Liver (tissue), 8 donors: ENCODE measurements at regions not wholly inside any gene's neighbourhood (a gene's known extent, or its start where the extent isn't known, plus 50 kb on each side); places are given as distances from the start of the nearest gene placed in this dataset.

ENCODE experiments used
- DNase-seq: peaks from one replicate; pipeline ENCODE4 v3.0.0-alpha.2; 2017; ENCODE audit warnings: low spot score
- H3K27ac ChIP-seq, 2 donors: one replicate each; pipeline ENCODE4 v1.7.0; 2013; ENCODE audit warnings: inconsistent platforms in 2 of 2, low read length in 2 of 2, control low read depth in 1 of 2, low read depth in 1 of 2, mild to moderate bottlenecking in 1 of 2
- H3K27me3 ChIP-seq, 4 donors: one replicate each; pipeline versions ENCODE4 v1.6.1 to v1.7.0; 2013; ENCODE audit warnings: low read length in 3 of 4, inconsistent platforms in 1 of 4, mild to moderate bottlenecking in 1 of 4, moderate library complexity in 1 of 4; ENCODE audit not compliant: control insufficient read depth in 4 of 4, insufficient read depth in 4 of 4
- H3K36me3 ChIP-seq, 4 donors: one replicate each; pipeline versions ENCODE4 v1.6.1 to v1.7.0; 2013; ENCODE audit warnings: low read length in 3 of 4, mild to moderate bottlenecking in 3 of 4, low read depth in 1 of 4, moderate library complexity in 1 of 4; ENCODE audit not compliant: control insufficient read depth in 4 of 4, insufficient read depth in 3 of 4
- H3K4me1 ChIP-seq, 4 donors: one replicate each; pipeline versions ENCODE4 v1.6.1 to v1.7.0; 2013; ENCODE audit warnings: low read length in 3 of 4, mild to moderate bottlenecking in 3 of 4, moderate library complexity in 1 of 4; ENCODE audit not compliant: control insufficient read depth in 4 of 4, insufficient read depth in 4 of 4
- H3K4me3 ChIP-seq, 3 donors: one replicate each; pipeline versions ENCODE4 v1.6.1 to v1.7.0; 2013; ENCODE audit warnings: low read length in 3 of 3, control low read depth in 1 of 3, low read depth in 1 of 3, mild to moderate bottlenecking in 1 of 3
- H3K9ac ChIP-seq, 2 donors: one replicate each; pipeline ENCODE4 v1.7.0; 2013; ENCODE audit warnings: low read length in 2 of 2, mild to moderate bottlenecking in 2 of 2, moderate library complexity in 2 of 2, control low read depth in 1 of 2, low read depth in 1 of 2
- H3K9me3 ChIP-seq, 4 donors: one replicate each; pipeline versions ENCODE4 v1.6.1 to v1.7.0; 2013; ENCODE audit warnings: low read length in 3 of 4; ENCODE audit not compliant: control insufficient read depth in 4 of 4
- EGR1 ChIP-seq, 2 donors: IDR thresholded peaks; 2 replicates each; pipeline ENCODE4 v1.6.1; 2016 to 2018; ENCODE audit warnings: antibody characterized with exemption in 2 of 2, low read depth in 2 of 2
- FOXA1 ChIP-seq: IDR thresholded peaks from 2 replicates; pipeline ENCODE4 v1.6.1; 2016; ENCODE audit warnings: antibody characterized with exemption
- FOXA2 ChIP-seq: IDR thresholded peaks from 2 replicates; pipeline ENCODE4 v1.6.1; 2016; ENCODE audit warnings: antibody characterized with exemption
- GABPA ChIP-seq, 2 donors: IDR thresholded peaks in 1 of 2; conservative IDR thresholded peaks in 1 of 2; 2 replicates each; pipeline ENCODE4 v1.6.1; 2016; ENCODE audit warnings: antibody characterized with exemption in 2 of 2, mild to moderate bottlenecking in 1 of 2, moderate library complexity in 1 of 2
- HNF4A ChIP-seq, 2 donors: conservative IDR thresholded peaks; 2 replicates each; pipeline ENCODE4 v1.6.1; 2016; ENCODE audit warnings: antibody characterized with exemption in 2 of 2, mild to moderate bottlenecking in 2 of 2
- HNF4G ChIP-seq: IDR thresholded peaks from 2 replicates; pipeline ENCODE4 v1.6.1; 2016; ENCODE audit warnings: antibody characterized with exemption
- JUND ChIP-seq, 2 donors: IDR thresholded peaks; 2 replicates each; pipeline ENCODE4 v1.6.1; 2016; ENCODE audit warnings: antibody characterized with exemption in 2 of 2
- NR2F2 ChIP-seq: IDR thresholded peaks from 2 replicates; pipeline ENCODE4 v1.6.1; 2016; ENCODE audit warnings: antibody characterized with exemption
- RAD21 ChIP-seq, 2 donors: IDR thresholded peaks; 2 replicates each; pipeline ENCODE4 v1.6.1; 2016; ENCODE audit warnings: antibody characterized with exemption in 2 of 2, mild to moderate bottlenecking in 2 of 2
- RXRA ChIP-seq, 2 donors: IDR thresholded peaks; 2 replicates each; pipeline ENCODE4 v1.6.1; 2017 to 2018; ENCODE audit warnings: antibody characterized with exemption in 2 of 2, mild to moderate bottlenecking in 1 of 2
- SP1 ChIP-seq: IDR thresholded peaks from 2 replicates; pipeline ENCODE4 v1.6.1; 2018; ENCODE audit warnings: antibody characterized with exemption, mild to moderate bottlenecking
- TAF1 ChIP-seq: conservative IDR thresholded peaks from 2 replicates; pipeline ENCODE4 v1.6.1; 2016; ENCODE audit warnings: antibody characterized with exemption, mild to moderate bottlenecking
- YY1 ChIP-seq: IDR thresholded peaks from 2 replicates; pipeline ENCODE4 v1.6.1; 2016; ENCODE audit warnings: antibody characterized with exemption, mild to moderate bottlenecking
- WGBS: extraction: QIAGEN DNeasy Blood & Tissue Kit; methylation state at CpG from one replicate; pipeline ENCODE4 v1.1.7; 2013; 5-methylcytosine and 5-hydroxymethylcytosine counted together
- TF ChIP-seq, protein P1 (sequence below): IDR thresholded peaks from 2 replicates; pipeline ENCODE4 v1.6.1; 2016; ENCODE audit warnings: antibody characterized with exemption
- TF ChIP-seq, protein P2 (sequence below): fragments of 150-350 bp; IDR thresholded peaks from 2 replicates; pipeline ENCODE4 v1.5.1; 2017; ENCODE audit warnings: improper control_type of control experiment, low read depth, low read length; ENCODE audit not compliant: missing input control
- TF ChIP-seq, protein P3 (sequence below): IDR thresholded peaks from 2 replicates; pipeline ENCODE4 v1.6.1; 2016; ENCODE audit warnings: antibody characterized with exemption
- TF ChIP-seq, protein P4 (sequence below): IDR thresholded peaks from 2 replicates; pipeline ENCODE4 v1.6.1; 2016; ENCODE audit warnings: antibody characterized with exemption, mild to moderate bottlenecking
- donor health status: healthy.
- donor health status: healthy.
- donor health status: healthy.
- donor health status: healthy.
- donor health status: healthy.

DNA sequence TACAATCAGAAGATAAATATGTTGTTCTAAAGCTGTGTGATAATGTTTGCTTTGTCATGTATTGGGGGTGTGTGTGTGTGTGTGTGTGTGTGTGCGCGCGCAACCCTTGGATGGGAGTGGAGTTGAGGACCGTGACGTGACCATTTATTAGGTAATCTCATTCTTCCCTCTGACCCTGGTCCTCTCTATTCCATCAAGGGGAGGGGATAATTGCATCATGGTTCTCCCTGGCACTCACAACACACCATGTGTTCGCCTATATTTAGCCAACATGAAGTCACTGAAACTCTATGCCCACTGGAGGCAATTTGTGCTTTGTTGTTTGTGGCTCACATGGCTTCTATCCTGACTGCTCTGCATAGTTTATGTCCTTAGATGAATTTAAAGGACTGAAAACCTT is 79.8 kb upstream of the LRPPRC start (continued):
- TF ChIP-seq, protein P1, sequence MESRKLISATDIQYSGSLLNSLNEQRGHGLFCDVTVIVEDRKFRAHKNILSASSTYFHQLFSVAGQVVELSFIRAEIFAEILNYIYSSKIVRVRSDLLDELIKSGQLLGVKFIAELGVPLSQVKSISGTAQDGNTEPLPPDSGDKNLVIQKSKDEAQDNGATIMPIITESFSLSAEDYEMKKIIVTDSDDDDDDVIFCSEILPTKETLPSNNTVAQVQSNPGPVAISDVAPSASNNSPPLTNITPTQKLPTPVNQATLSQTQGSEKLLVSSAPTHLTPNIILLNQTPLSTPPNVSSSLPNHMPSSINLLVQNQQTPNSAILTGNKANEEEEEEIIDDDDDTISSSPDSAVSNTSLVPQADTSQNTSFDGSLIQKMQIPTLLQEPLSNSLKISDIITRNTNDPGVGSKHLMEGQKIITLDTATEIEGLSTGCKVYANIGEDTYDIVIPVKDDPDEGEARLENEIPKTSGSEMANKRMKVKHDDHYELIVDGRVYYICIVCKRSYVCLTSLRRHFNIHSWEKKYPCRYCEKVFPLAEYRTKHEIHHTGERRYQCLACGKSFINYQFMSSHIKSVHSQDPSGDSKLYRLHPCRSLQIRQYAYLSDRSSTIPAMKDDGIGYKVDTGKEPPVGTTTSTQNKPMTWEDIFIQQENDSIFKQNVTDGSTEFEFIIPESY: peak; percentile 63
- TF ChIP-seq HNF4G (peak; percentile 55), RXRA (IDR thresholded peaks at IDR 0.05) (peak; percentile 76 to 91), EGR1 (IDR thresholded peaks at IDR 0.05; ENCODE audit: low read depth in 2 of 2) (no peak), NR2F2 (peak; percentile 31), TAF1 (no peak), HNF4A (conservative IDR thresholded peaks at IDR 0.05) (peak; percentile 76 to 92)
- TF ChIP-seq, protein P2, sequence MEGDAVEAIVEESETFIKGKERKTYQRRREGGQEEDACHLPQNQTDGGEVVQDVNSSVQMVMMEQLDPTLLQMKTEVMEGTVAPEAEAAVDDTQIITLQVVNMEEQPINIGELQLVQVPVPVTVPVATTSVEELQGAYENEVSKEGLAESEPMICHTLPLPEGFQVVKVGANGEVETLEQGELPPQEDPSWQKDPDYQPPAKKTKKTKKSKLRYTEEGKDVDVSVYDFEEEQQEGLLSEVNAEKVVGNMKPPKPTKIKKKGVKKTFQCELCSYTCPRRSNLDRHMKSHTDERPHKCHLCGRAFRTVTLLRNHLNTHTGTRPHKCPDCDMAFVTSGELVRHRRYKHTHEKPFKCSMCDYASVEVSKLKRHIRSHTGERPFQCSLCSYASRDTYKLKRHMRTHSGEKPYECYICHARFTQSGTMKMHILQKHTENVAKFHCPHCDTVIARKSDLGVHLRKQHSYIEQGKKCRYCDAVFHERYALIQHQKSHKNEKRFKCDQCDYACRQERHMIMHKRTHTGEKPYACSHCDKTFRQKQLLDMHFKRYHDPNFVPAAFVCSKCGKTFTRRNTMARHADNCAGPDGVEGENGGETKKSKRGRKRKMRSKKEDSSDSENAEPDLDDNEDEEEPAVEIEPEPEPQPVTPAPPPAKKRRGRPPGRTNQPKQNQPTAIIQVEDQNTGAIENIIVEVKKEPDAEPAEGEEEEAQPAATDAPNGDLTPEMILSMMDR: no peak

DNA sequence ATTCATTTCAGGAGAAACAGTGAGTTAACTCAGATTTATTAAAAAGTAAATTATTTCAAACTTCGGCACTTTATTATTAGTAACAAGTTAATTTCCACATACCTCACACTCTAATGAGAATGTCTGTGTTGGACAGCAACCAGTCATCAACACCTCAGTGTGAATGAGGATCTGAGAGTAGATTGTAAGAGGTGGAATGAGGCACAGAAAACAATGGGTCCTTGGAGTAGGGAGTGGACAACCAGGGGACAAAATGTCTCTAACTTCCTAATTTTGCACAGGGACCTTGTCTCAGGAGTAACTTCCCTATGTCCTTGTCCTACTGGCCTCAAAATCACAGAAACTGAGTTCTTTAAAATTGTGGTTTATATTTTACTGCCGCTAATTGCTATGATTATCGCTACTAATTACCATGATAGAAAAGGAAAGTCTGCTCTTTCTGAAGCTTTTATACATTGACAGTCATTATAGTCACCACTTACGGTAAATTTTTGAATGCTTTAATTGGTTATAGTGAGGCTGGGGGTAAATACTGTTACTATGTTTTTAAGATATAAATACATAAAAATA is 82.2 kb upstream of the LRPPRC start:
- peaks cover under 1 to 15% (median 12%) of the 10 kb centered on the region in 4 donors for H3K4me1 ChIP-seq
- 95% methylated on average over 4 of the region's 4 CpGs for WGBS

DNA sequence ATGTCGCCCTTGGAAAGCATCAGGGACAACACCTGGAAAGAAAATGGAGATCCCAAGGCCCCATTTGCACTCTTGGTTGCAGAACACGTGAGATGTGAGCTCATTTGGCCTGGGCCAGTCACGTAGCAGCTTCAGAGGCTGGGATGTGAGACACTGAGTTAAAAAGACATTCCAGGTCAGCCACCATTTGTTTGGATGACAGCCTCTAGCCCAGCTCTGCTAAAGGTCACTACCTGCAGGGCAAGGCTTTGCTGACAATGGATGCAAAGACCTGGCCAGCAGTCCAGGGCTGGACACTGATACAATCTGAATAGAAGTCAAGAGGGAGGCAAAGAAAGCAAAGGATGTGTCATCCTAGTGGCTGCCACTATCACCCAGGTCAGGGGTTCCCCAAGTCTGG is 83.9 kb upstream of the LRPPRC start:
- Histone ChIP-seq H3K9ac (peak overlapping the region in 1 of 2 donors; percentile 36), H3K36me3 (no peaks in the 10 kb centered on the region), H3K4me3 (no peak overlapping the region), H3K27ac (no peak overlapping the region), H3K27me3 (no peaks in the 10 kb centered on the region), H3K9me3 (no peaks in the 10 kb centered on the region), H3K4me1 (peaks cover 2 to 21% (median 13%) of the 10 kb centered on the region in 4 donors)
- peak in 1 of 2 donors; percentile 22 for TF ChIP-seq HNF4A (conservative IDR thresholded peaks at IDR 0.05)
- TF ChIP-seq SP1: peak; percentile 24
- TF ChIP-seq HNF4G: no peak
- DNase-seq: no peak
- 81% methylated on average over 3 of the region's 3 CpGs for WGBS

More for the DNA sequence above, 82.2 kb upstream of the LRPPRC start:
- Histone ChIP-seq H3K27me3 (no peaks in the 10 kb centered on the region), H3K9ac (no peak overlapping the region), H3K36me3 (no peaks in the 10 kb centered on the region), H3K27ac (no peak overlapping the region), H3K4me3 (no peak overlapping the region), H3K9me3 (no peaks in the 10 kb centered on the region)
- no peak for DNase-seq
- TF ChIP-seq HNF4A (conservative IDR thresholded peaks at IDR 0.05) (no peak), FOXA1 (no peak), RXRA (IDR thresholded peaks at IDR 0.05) (no peak), EGR1 (IDR thresholded peaks at IDR 0.05; ENCODE audit: low read depth in 2 of 2) (no peak)

DNA sequence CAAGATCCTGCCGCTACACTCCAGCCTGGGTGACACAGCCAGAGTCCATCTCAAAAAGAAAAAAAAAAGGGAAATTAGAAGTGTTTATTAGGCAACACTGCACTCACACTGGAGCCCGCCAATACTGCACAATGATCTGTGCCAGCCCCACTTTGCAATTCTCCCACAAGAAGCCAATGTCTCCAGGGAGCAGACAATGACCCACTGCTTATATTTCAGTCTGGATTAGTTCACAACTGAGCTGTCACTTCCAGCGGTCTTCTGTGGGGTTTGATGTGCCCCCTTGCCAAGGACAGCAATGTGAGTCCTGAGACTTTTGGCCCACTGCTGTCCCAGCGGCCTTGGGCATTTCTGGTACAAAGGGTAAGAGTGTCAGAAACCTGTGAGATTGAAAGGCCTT is 85.6 kb upstream of the PPM1B start:
- no peak overlapping the region for H3K9ac ChIP-seq
- 38% methylated on average over 4 of the region's 4 CpGs for WGBS
- no peak overlapping the region for H3K4me3 ChIP-seq
- H3K27ac ChIP-seq: peak overlapping the region; percentile 90 to 97
- H3K36me3 ChIP-seq: no peaks in the 10 kb centered on the region
- no peaks in the 10 kb centered on the region for H3K27me3 ChIP-seq
- no peak for DNase-seq
- H3K9me3 ChIP-seq: no peaks in the 10 kb centered on the region
- H3K4me1 ChIP-seq: peaks cover 7 to 31% (median 19%) of the 10 kb centered on the region in 4 donors
- peak; percentile 56 to 61 for TF ChIP-seq RXRA (IDR thresholded peaks at IDR 0.05)
- no peak for TF ChIP-seq FOXA2
- TF ChIP-seq HNF4G: no peak
- TF ChIP-seq GABPA (IDR thresholded peaks at IDR 0.05 in 1 of 2, conservative IDR thresholded peaks at IDR 0.05 in 1 of 2): no peak
- TF ChIP-seq YY1: peak; percentile 20
- no peak for TF ChIP-seq EGR1 (IDR thresholded peaks at IDR 0.05; ENCODE audit: low read depth in 2 of 2)
- TF ChIP-seq, protein P3, sequence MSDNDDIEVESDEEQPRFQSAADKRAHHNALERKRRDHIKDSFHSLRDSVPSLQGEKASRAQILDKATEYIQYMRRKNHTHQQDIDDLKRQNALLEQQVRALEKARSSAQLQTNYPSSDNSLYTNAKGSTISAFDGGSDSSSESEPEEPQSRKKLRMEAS: no peak
- TF ChIP-seq FOXA1: no peak
- peak; percentile 57 to 65 for TF ChIP-seq HNF4A (conservative IDR thresholded peaks at IDR 0.05)
- TF ChIP-seq RAD21 (IDR thresholded peaks at IDR 0.05): peak; percentile 10 to 35
- TF ChIP-seq SP1: peak; percentile 60
- TF ChIP-seq TAF1: no peak
- TF ChIP-seq, protein P4, sequence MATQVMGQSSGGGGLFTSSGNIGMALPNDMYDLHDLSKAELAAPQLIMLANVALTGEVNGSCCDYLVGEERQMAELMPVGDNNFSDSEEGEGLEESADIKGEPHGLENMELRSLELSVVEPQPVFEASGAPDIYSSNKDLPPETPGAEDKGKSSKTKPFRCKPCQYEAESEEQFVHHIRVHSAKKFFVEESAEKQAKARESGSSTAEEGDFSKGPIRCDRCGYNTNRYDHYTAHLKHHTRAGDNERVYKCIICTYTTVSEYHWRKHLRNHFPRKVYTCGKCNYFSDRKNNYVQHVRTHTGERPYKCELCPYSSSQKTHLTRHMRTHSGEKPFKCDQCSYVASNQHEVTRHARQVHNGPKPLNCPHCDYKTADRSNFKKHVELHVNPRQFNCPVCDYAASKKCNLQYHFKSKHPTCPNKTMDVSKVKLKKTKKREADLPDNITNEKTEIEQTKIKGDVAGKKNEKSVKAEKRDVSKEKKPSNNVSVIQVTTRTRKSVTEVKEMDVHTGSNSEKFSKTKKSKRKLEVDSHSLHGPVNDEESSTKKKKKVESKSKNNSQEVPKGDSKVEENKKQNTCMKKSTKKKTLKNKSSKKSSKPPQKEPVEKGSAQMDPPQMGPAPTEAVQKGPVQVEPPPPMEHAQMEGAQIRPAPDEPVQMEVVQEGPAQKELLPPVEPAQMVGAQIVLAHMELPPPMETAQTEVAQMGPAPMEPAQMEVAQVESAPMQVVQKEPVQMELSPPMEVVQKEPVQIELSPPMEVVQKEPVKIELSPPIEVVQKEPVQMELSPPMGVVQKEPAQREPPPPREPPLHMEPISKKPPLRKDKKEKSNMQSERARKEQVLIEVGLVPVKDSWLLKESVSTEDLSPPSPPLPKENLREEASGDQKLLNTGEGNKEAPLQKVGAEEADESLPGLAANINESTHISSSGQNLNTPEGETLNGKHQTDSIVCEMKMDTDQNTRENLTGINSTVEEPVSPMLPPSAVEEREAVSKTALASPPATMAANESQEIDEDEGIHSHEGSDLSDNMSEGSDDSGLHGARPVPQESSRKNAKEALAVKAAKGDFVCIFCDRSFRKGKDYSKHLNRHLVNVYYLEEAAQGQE: no peak
- TF ChIP-seq JUND (IDR thresholded peaks at IDR 0.05): no peak
